Fibroblast of skin of scalp (primary cell): ENCODE measurements at regions not wholly inside any gene's neighbourhood (a gene's known extent, or its start where the extent isn't known, plus 50 kb on each side); places are given as distances from the start of the nearest gene placed in this dataset.
"Not testable (repeated sequence)": the region's sequence is repeated elsewhere in the genome, so short reads cannot be mapped to it uniquely, and the experiment has no call there.

ENCODE experiments used
- DNase-seq: peaks from one replicate; pipeline ENCODE4 v3.0.0-alpha.2; 2013

DNA sequence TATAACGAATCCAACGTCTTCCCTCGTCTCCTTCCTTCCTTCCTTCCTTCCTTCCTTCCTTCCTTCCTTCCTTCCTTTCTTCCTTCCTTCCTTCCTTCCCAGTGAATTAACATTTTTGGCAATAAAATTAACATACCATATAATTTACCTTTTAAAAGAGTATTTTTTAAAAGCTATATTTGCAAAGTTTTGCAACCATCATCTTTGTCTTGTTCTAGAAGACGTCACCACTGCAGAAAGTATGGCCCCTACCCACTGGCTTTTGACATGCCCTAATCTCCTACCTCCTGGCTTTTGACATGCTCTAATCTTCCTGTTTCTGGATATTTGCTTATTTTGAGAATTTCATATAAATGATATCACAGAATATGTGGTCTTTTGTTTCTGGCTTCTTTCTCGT is 1023.9 kb upstream of the ZEB2 start:
- DNase-seq: no peak

DNA sequence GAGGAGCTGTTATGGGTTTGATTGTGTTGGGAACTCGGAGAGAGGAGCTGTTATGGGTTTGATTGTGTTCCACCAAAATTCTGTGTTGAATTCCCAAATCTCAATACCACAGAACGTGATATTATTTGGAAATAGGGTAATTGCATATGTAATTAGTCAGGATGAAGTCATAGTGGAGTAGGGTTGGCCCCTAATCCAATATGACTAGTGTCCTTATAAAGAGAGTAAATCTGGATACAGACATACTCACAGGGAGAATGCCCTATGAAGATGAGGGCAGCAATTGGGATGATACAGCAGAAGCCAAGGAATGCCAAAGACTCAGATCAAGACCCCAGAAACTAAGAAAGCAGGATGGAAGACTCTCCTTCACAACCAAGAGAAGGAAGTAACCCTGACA is 1023.2 kb upstream of the ZEB2 start:
- DNase-seq: no peak

GRCh38 chr2:145541028-145541427 is 1021.1 kb upstream of the ZEB2 start:
- DNase-seq: no peak

- no peak for DNase-seq
These were observed 1018.9 kb upstream of the ZEB2 start for GRCh38 chr2:145538661-145539350.

GRCh38 chr2:145530653-145531052 is 1010.7 kb upstream of the ZEB2 start:
- DNase-seq: no peak

GRCh38 chr2:145524836-145525235 is 1004.9 kb upstream of the ZEB2 start:
- peak; percentile 4 for DNase-seq

DNA sequence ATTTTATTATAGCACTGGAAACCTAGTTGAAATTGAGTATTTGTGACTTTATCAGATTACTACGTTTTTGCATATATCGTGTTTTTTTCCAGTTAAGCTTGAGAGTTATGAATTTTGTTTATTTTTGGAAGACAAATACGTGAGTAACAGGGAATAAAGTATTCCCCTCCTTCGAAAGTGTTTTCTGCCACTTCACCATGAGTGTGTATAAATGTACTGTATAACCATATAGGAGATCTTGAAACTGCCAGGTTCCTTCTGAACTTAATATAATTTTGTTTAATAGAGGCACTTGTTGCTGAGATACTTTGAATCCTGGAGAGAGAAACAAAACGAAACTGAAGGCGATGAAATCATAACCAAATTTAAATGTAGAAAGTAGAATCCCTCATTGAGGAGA is 1004.4 kb upstream of the ZEB2 start:
- no peak for DNase-seq

GRCh38 chr2:145519254-145519653 is 999.3 kb upstream of the ZEB2 start:
- not testable (repeated sequence) for DNase-seq

GRCh38 chr2:145511946-145512345 is 992.0 kb upstream of the ZEB2 start:
- no peak for DNase-seq

DNA sequence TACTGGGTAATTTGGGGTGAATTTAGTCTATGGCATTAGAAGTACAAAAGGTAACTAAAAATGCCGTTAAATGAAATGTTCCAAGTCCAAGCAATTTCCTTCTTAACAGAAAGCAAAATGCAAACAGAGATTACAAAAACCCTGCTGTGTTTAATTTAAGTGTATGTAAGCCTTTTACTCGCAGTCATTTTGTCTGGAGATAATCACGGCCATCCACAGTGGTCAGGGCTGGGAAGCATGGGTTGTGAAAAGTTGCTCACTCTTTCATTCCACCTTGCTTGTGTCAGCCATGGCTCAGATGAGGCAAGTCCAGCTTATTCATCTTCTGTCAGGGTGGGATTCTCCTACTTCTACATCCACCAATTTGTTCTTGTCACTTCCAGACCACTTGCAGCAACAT is 983.6 kb upstream of the ZEB2 start:
- DNase-seq: peak; percentile 3

- no peak for DNase-seq
These were observed 982.0 kb upstream of the ZEB2 start for GRCh38 chr2:145501920-145502319.

DNA sequence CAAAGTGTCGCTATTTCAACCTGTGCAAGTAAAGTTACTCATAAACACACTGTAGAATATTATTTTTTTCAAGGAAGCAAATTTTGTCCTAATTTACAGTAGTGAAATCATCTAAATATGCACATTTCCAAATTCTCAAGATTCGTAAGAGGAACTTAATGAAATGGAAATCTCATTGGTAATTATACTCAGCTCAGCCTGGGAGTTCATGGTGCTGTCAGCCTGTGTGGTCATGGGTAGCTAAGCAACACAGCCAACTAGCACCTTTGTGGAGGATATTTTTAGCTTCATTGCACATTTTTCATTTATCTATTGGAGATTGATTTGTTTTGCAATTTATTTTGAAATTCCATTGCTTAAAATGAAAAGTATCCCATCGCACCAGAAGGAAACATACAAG is 975.7 kb upstream of the ZEB2 start:
- no peak for DNase-seq

DNA sequence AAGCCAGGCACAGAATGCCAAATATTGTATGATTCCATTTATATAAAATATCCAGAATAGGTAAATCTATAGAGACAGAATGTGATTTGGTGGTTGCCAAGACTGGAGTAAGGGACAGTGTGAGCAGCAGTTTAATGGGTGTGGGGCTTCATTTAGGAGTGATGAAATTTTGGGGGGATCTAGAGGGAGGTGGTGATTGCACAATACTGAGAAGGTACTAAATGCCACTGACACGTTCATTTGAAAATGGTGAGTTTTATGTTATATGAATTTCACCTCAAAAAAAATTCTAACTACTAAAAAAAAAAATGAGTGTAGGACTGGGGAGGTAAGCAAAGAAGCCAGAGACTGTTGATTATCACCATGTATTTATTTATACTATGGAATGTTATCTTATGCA is 974.5 kb upstream of the ZEB2 start:
- no peak for DNase-seq

DNA sequence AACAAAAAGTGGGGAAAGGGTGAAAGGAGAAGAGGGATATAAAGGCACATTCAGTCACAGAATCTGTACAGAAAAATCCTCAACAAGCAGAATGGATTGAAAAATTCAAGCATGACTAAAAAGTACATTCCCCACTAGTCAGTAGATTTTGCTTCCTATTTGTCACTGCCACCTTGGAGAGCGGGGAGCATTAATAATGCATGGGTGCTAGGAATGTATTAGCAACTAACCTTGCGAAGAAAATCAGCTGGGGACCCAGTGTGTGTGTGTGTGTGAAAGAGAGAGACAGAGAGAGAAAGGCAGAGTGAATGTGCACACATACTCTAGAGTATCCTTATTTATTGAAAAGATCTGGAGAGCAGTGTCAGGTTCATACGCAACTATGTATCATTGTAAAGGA is 968.7 kb upstream of the ZEB2 start:
- DNase-seq: no peak

GRCh38 chr2:145484448-145485097 is 964.7 kb upstream of the ZEB2 start:
- peak; percentile 58 for DNase-seq

- DNase-seq: no peak
These were observed 963.9 kb upstream of the ZEB2 start for GRCh38 chr2:145483854-145484253.

- DNase-seq: no peak
These were observed 961.5 kb upstream of the ZEB2 start for GRCh38 chr2:145481334-145481922.

DNA sequence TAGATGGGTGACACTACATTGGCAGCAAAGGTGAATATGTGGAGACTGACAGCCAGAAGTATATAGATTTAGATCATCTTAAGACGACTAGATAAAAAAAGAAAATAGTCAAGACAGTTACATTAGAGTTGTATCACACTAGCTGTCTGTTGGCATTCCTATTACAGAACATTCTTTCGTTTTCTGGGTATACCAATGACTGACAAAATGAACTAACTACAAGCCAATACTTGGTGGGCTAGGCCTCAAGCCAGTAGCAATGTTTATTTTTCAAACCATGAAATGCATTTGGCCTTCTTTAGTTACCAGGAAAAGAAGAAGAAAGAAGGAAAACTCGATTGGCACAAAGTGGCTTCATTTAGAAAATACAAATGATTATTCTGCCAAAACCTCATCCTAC is 944.9 kb upstream of the ZEB2 start:
- no peak for DNase-seq

DNA sequence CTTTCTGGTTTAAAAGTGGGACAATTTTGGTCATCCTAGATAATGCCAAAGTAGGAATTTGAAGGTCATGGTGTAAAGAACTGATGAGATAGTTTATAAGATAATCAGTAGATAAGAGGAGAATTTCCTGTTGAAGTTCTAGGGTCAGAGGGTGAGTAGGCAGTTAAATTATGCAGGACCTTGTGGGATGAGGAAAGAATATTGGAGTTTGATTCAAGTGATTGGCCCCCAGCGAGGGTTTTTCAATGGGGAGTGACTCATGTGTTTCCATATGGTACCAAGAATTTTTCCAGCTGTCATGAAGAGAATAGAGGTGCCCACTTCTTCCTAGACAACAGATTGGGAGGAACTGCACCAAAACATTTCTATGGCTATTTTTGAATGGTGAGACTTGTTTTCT is 940.2 kb upstream of the ZEB2 start:
- peak; percentile 5 for DNase-seq

GRCh38 chr2:145431181-145431951 is 911.4 kb upstream of the ZEB2 start:
- peak; percentile 17 for DNase-seq

DNA sequence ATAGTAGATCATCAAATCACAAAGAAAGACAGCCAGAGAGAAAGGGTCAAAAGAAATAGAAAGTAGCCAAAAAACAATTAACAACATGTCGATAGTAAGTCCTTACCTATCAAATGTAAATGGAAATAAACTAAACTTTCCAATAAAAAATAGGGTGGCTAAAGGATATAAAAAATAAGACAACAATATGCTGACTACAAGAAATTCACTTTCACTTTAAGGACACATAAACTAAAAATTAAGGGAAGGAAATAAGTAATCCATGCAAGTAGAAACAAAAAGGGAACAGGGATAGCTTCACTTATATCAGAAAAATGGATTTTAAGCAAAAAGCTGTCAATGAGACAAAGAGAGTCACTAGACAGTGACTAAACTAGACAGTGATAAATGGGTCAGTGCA is 903.9 kb upstream of the ZEB2 start:
- no peak for DNase-seq

DNA sequence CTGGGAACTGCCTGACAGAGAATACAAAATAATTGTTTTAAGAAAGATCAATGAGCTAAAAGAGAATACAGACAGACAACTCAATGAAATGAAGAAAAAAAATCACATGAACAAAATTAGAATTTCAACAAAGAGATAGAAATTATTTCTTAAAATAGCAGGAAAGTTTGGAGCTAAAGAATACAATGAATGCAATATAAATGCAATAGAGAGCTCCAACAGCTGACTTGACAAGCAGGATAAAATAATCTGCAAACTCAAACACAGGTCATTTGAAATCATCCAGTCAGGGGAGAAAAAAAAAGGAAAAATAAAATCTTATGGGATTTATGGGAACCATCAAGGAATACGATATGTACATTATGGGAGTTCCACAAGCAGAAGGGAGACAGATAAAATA is 902.7 kb upstream of the ZEB2 start:
- DNase-seq: no peak

DNA sequence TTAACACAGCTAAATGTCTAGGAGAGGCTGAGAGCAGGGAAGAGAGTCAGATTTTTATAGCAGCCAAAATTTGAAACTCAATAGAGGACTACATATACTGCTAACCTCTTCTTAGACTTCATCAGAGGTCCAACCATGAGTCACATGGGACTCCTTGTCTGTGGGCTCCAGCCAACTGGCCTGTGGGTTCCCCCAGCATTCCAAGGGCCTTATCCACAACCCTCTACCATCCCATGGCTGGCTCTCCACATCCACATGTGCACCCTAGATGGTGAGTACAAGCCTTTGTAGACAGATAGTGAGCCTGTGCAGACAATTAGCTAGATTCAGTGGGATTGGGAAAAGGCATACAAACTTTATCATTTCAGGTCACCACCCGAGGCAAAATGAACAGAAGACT is 901.9 kb upstream of the ZEB2 start:
- DNase-seq: peak; percentile 21

GRCh38 chr2:145416640-145417039 is 896.7 kb upstream of the ZEB2 start:
- no peak for DNase-seq
